ENCODE measurements at regions not wholly inside any gene's neighbourhood (a gene's known extent, or its start where the extent isn't known, plus 50 kb on each side); places are given as distances from the start of the nearest gene placed in this dataset.

DNA sequence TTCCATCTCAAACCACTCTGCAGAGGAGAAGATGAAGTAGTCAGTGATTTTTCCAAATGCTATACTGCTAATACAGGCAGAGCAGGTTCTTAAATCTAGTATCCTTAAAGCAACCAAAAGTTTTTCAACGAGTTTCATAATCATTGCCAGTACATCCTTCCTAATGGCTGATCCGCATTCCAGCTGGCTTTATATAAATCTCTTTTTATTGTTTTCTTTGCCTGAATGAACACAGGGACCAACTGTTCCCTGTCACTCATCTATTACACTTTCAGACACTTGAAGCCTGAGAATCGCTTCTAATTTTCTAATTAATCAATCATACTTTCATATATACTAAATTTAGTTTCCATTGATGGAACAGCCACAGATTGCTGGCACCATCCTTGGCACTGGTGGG lies 508.6 kb downstream of the RAB28 start:
- TF ChIP-seq SP1 (IDR thresholded peaks at IDR 0.05; ENCODE audit: low read depth) (no peak), POLR2A (IDR thresholded peaks at IDR 0.05; ENCODE audit: borderline replicate concordance, extremely low read depth, insufficient read depth, insufficient read length) (no peak)
